ENCODE measurements at regions not wholly inside any gene's neighbourhood (a gene's known extent, or its start where the extent isn't known, plus 50 kb on each side); places are given as distances from the start of the nearest gene placed in this dataset.

- Mint-ChIP-seq H3K27me3 (ENCODE audit: low read depth) (peaks cover 8% of the 10 kb centered on the region), H3K4me1 (no peaks in the 10 kb centered on the region), H3K4me3 (no peak overlapping the region), H3K27ac (no peak overlapping the region), H3K9me3 (peaks cover 10% of the 10 kb centered on the region), H3K36me3 (no peaks in the 10 kb centered on the region)
- TF ChIP-seq CTCF (IDR thresholded peaks at IDR 0.05; ENCODE audit: unreplicated experiment): no peak
- no peak for DNase-seq (ENCODE audit: low spot score in 2 of 2, unreplicated experiment in 2 of 2)
Observed at GRCh38 chr10:124306520-124306919, 112.2 kb downstream of the OAT start.

GRCh38 chr10:124305984-124306383 lies 112.7 kb downstream of the OAT start:
- H3K4me1 Mint-ChIP-seq: no peaks in the 10 kb centered on the region

GRCh38 chr10:124305131-124305530 lies 113.6 kb downstream of the OAT start:
- no peak for TF ChIP-seq CTCF (IDR thresholded peaks at IDR 0.05; ENCODE audit: unreplicated experiment)
- H3K4me3 Mint-ChIP-seq: no peak overlapping the region
- no peak overlapping the region for H3K27ac Mint-ChIP-seq
- no peak for DNase-seq (ENCODE audit: low spot score in 2 of 2, unreplicated experiment in 2 of 2)
- H3K27me3 Mint-ChIP-seq (ENCODE audit: low read depth): peaks cover 8% of the 10 kb centered on the region
- peaks cover 9% of the 10 kb centered on the region for H3K36me3 Mint-ChIP-seq
- H3K9me3 Mint-ChIP-seq: peaks cover 23% of the 10 kb centered on the region
- no peaks in the 10 kb centered on the region for H3K4me1 Mint-ChIP-seq

More at GRCh38 chr10:124305984-124306383, 112.7 kb downstream of the OAT start:
- Mint-ChIP-seq H3K27me3 (ENCODE audit: low read depth) (peaks cover 8% of the 10 kb centered on the region), H3K36me3 (peaks cover under 1% of the 10 kb centered on the region), H3K4me3 (no peak overlapping the region), H3K9me3 (peaks cover 16% of the 10 kb centered on the region), H3K27ac (no peak overlapping the region)
- no peak for TF ChIP-seq CTCF (IDR thresholded peaks at IDR 0.05; ENCODE audit: unreplicated experiment)
- DNase-seq (ENCODE audit: low spot score in 2 of 2, unreplicated experiment in 2 of 2): no peak

- Mint-ChIP-seq H3K27ac (no peak overlapping the region), H3K9me3 (peaks cover 15% of the 10 kb centered on the region), H3K27me3 (ENCODE audit: low read depth) (no peaks in the 10 kb centered on the region), H3K4me3 (no peak overlapping the region), H3K36me3 (peaks cover 9% of the 10 kb centered on the region), H3K4me1 (no peaks in the 10 kb centered on the region)
- no peak for TF ChIP-seq CTCF (IDR thresholded peaks at IDR 0.05; ENCODE audit: unreplicated experiment)
- no peak for DNase-seq (ENCODE audit: low spot score in 2 of 2, unreplicated experiment in 2 of 2)
Observed at GRCh38 chr10:124303662-124304418, 114.9 kb downstream of the OAT start.

DNA sequence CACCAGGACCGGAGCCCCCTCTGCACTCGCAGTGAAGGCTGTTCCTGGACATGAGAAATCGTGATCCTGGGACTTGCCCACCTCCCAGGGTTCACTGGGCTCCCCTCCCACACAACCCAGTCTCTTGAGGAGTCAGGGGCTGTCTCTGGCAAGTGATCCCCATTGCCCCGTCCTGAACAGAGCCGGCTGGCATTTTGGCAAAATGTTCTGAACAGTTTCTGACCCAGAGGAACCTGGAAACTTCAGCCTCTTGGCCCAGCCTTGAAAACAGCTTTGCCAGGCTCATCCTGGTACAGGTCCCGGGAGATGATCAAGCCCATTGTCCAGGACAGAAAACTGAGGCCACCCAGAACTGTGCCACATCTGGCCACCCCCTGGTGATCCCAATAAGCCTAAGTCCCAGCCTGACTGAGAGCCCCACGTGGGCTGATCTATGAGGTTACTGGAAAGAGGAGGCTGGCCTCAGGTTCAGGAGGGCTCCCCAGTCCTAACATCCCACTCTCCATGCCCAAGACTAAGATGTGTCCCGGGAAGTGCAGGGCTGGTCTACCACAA lies 115.7 kb downstream of the OAT start:
- peaks cover 9% of the 10 kb centered on the region for H3K36me3 Mint-ChIP-seq
- H3K27me3 Mint-ChIP-seq (ENCODE audit: low read depth): no peaks in the 10 kb centered on the region
- no peak overlapping the region for H3K4me3 Mint-ChIP-seq
- H3K27ac Mint-ChIP-seq: no peak overlapping the region
- TF ChIP-seq CTCF (IDR thresholded peaks at IDR 0.05; ENCODE audit: unreplicated experiment): no peak
- no peaks in the 10 kb centered on the region for H3K4me1 Mint-ChIP-seq
- no peak for DNase-seq (ENCODE audit: low spot score in 2 of 2, unreplicated experiment in 2 of 2)
- H3K9me3 Mint-ChIP-seq: peaks cover 15% of the 10 kb centered on the region

Measured in mesothelial cell of epicardium (in vitro differentiated cells).